ENCODE measurements at regions not wholly inside any gene's neighbourhood (a gene's known extent, or its start where the extent isn't known, plus 50 kb on each side); places are given as distances from the start of the nearest gene placed in this dataset.

- TF ChIP-seq CTCF (IDR thresholded peaks at IDR 0.05) (no peak), ZFX (IDR thresholded peaks at IDR 0.05; ENCODE audit: borderline replicate concordance) (no peak)
These were observed 419.4 kb upstream of the ZNF462 start for GRCh38 chr9:106443520-106443919.

Measured in 22Rv1 (cell line).